ENCODE measurements at regions not wholly inside any gene's neighbourhood (a gene's known extent, or its start where the extent isn't known, plus 50 kb on each side); places are given as distances from the start of the nearest gene placed in this dataset.

DNA sequence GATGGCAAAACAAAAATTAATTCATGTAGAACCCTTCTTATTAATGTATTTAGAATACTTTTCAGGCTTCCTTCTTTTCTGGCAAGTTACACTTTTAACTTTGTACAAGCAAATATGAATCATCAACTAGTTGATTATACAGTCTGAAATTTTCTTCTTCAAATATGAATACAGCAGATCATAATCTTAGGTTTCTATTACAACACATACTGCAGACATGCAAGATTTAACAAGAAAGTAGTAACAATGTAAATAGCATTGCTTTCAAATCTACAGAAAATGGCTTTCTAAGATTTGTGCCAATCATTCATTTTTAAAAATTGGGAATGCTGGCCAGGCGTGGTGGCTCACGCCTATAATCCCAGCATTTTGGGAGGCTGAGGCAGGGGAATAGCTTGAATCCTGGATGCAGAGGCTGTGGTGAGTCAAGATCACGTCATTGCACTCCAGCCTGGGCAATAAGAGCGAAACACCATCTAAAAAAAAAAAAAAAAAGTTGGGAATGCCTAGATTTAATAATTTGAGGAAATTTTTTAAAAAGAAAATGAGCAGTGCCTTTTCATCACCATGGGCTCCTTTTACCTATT, 68.4 kb upstream of the DPYD start:
- BruUV-seq (replicated peaks) = no TSS peak
- TF ChIP-seq EZH2 (IDR thresholded peaks at IDR 0.05; ENCODE audit: borderline replicate concordance, low read depth, low read length, poor library complexity, severe bottlenecking) = no peak
- TF ChIP-seq CTCF (conservative IDR thresholded peaks at IDR 0.05; ENCODE audit: low read depth, low read length) = no peak
- H3K27me3 ChIP-seq (replicated peaks; ENCODE audit: insufficient read depth, low read depth, low read length, poor library complexity) = no peaks in the 10 kb centered on the region
- no peak overlapping the region for H3K27ac ChIP-seq (ENCODE audit: low read depth, low read length, poor library complexity, severe bottlenecking)
- H3K9me3 ChIP-seq (ENCODE audit: low read depth, low read length, poor library complexity, severe bottlenecking) = no peaks in the 10 kb centered on the region
- intact Hi-C loops (cut with micrococcal nuclease; ENCODE audit: unreplicated experiment) = no loop called here
- no peaks in the 10 kb centered on the region for H3K36me3 ChIP-seq (ENCODE audit: insufficient read depth, low read length, poor library complexity, severe bottlenecking)
- DNase-seq (ENCODE audit: low spot score) = no peak
- no peak overlapping the region for H3K4me3 ChIP-seq (ENCODE audit: low read depth, low read length, poor library complexity, severe bottlenecking)
- no peaks in the 10 kb centered on the region for H3K4me1 ChIP-seq (ENCODE audit: insufficient read depth, low read length, poor library complexity, severe bottlenecking)
- CTCF ChIA-PET = no interaction called here
- POLR2A ChIA-PET (ENCODE audit: low non-redundant PET) = no interaction called here

DNA sequence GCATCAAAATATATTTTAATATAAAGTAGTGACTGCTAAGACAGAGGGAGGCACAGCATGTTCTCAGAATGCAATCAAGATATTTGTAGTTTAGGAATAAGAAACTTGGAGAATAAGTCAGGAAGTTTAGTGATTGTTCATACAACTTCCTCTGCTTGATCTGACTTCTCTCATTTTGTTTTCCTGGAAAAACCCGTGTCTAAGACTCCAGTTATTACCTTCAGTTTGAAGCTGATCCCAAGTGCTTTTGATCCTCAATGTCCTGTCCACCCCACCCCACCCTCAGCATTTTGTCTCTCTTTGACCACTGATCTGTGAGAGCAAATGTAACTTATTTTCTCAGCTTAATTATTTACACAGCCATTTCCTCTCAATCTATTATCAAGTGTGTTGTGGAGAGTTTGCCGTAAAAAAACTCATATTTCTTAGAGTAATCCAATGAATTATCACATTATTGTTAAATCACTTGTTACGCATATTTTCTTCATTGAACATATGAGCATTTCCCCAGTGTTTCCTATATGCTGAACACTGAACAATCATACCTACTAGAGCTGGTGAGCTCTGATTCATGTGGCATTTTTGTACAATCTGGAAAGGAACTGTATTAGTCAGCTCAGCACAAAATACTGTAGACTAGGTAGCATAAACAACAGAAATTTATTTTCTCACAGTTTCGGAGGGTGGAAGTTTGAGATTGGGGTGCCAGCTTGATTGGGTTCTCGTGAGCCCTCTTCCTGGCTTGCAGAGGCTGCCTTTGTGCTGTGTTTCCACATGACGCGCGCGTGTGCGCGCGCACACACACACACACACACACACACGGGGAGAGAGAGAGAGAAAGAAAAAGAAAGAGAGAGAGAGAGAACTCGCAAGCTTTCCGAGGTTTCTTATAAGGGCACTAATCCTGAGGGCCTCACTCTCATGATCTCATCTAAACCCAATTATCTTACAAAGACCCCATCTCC, 65.5 kb upstream of the DPYD start:
- H3K4me1 ChIP-seq (ENCODE audit: insufficient read depth, low read length, poor library complexity, severe bottlenecking) = no peaks in the 10 kb centered on the region
- POLR2A ChIA-PET (ENCODE audit: low non-redundant PET) = no interaction called here
- no peak overlapping the region for H3K27ac ChIP-seq (ENCODE audit: low read depth, low read length, poor library complexity, severe bottlenecking)
- TF ChIP-seq EZH2 (IDR thresholded peaks at IDR 0.05; ENCODE audit: borderline replicate concordance, low read depth, low read length, poor library complexity, severe bottlenecking) (no peak), CTCF (conservative IDR thresholded peaks at IDR 0.05; ENCODE audit: low read depth, low read length) (no peak)
- BruUV-seq (replicated peaks) = no TSS peak
- CTCF ChIA-PET = no interaction called here
- intact Hi-C loops (cut with micrococcal nuclease; ENCODE audit: unreplicated experiment) = no loop called here
- no peaks in the 10 kb centered on the region for H3K36me3 ChIP-seq (ENCODE audit: insufficient read depth, low read length, poor library complexity, severe bottlenecking)
- no peaks in the 10 kb centered on the region for H3K27me3 ChIP-seq (replicated peaks; ENCODE audit: insufficient read depth, low read depth, low read length, poor library complexity)
- H3K4me3 ChIP-seq (ENCODE audit: low read depth, low read length, poor library complexity, severe bottlenecking) = no peak overlapping the region
- DNase-seq (ENCODE audit: low spot score) = no peak
- H3K9me3 ChIP-seq (ENCODE audit: low read depth, low read length, poor library complexity, severe bottlenecking) = no peaks in the 10 kb centered on the region

GRCh38 chr1:97983126-97983525, 62.3 kb upstream of the DPYD start:
- TF ChIP-seq CTCF (conservative IDR thresholded peaks at IDR 0.05; ENCODE audit: low read depth, low read length) (no peak), EZH2 (IDR thresholded peaks at IDR 0.05; ENCODE audit: borderline replicate concordance, low read depth, low read length, poor library complexity, severe bottlenecking) (no peak)
- Histone ChIP-seq H3K36me3 (ENCODE audit: insufficient read depth, low read length, poor library complexity, severe bottlenecking) (no peaks in the 10 kb centered on the region), H3K27me3 (replicated peaks; ENCODE audit: insufficient read depth, low read depth, low read length, poor library complexity) (no peaks in the 10 kb centered on the region), H3K27ac (ENCODE audit: low read depth, low read length, poor library complexity, severe bottlenecking) (no peak overlapping the region), H3K4me1 (ENCODE audit: insufficient read depth, low read length, poor library complexity, severe bottlenecking) (no peaks in the 10 kb centered on the region), H3K9me3 (ENCODE audit: low read depth, low read length, poor library complexity, severe bottlenecking) (no peaks in the 10 kb centered on the region), H3K4me3 (ENCODE audit: low read depth, low read length, poor library complexity, severe bottlenecking) (no peak overlapping the region)
- POLR2A ChIA-PET (ENCODE audit: low non-redundant PET) = no interaction called here
- no peak for DNase-seq (ENCODE audit: low spot score)
- CTCF ChIA-PET = no interaction called here
- intact Hi-C loops (cut with micrococcal nuclease; ENCODE audit: unreplicated experiment) = no loop called here
- no TSS peak for BruUV-seq (replicated peaks)

All from A673 (cell line).